Liver (tissue), 3 donors: ENCODE measurements at regions not wholly inside any gene's neighbourhood (a gene's known extent, or its start where the extent isn't known, plus 50 kb on each side); places are given as distances from the start of the nearest gene placed in this dataset.

Experiments used
- FOXA1 ChIP-seq: IDR thresholded peaks from 2 replicates; pipeline ENCODE4 v1.6.1; 2016; ENCODE audit warnings: antibody characterized with exemption
- HNF4G ChIP-seq: IDR thresholded peaks from 2 replicates; pipeline ENCODE4 v1.6.1; 2016; ENCODE audit warnings: antibody characterized with exemption
- JUND ChIP-seq, 2 donors: IDR thresholded peaks; 2 replicates each; pipeline ENCODE4 v1.6.1; 2016; ENCODE audit warnings: antibody characterized with exemption in 2 of 2
- RAD21 ChIP-seq, 2 donors: IDR thresholded peaks; 2 replicates each; pipeline ENCODE4 v1.6.1; 2016; ENCODE audit warnings: antibody characterized with exemption in 2 of 2, mild to moderate bottlenecking in 2 of 2
- REST ChIP-seq: IDR thresholded peaks from 2 replicates; pipeline ENCODE4 v1.6.1; 2016; ENCODE audit warnings: antibody characterized with exemption, mild to moderate bottlenecking
- SP1 ChIP-seq: IDR thresholded peaks from 2 replicates; pipeline ENCODE4 v1.6.1; 2018; ENCODE audit warnings: antibody characterized with exemption, mild to moderate bottlenecking
- TAF1 ChIP-seq: conservative IDR thresholded peaks from 2 replicates; pipeline ENCODE4 v1.6.1; 2016; ENCODE audit warnings: antibody characterized with exemption, mild to moderate bottlenecking
- YY1 ChIP-seq: IDR thresholded peaks from 2 replicates; pipeline ENCODE4 v1.6.1; 2016; ENCODE audit warnings: antibody characterized with exemption, mild to moderate bottlenecking
- TF ChIP-seq, protein P1 (sequence below): fragments of 150-350 bp; IDR thresholded peaks from 2 replicates; pipeline ENCODE4 v1.5.1; 2017; ENCODE audit warnings: improper control_type of control experiment, low read depth, low read length; ENCODE audit not compliant: missing input control
- TF ChIP-seq, protein P2 (sequence below): IDR thresholded peaks from 2 replicates; pipeline ENCODE4 v1.6.1; 2016; ENCODE audit warnings: antibody characterized with exemption
- TF ChIP-seq, protein P3 (sequence below): IDR thresholded peaks from 2 replicates; pipeline ENCODE4 v1.6.1; 2016; ENCODE audit warnings: antibody characterized with exemption
- donor health status: healthy.
- donor health status: healthy.

DNA sequence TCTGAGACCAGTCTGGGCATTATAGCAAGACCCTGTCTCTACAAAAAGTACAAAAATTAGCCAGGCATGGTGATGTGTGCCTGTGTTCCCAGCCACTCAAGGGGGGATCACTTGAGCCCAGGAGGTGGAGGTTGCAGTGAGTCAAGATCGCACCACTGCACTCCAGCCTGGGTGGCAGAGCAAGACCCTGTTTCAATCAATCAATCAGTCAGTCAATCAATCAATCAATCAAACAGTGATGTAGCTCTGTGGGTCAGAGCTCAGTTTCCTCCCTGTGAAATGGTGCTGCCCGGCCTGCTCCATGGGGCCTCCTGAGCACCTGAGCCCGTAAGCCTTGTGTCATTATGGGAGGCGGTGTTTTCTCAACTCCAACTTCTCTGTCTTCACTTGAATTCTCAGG lies 167.1 kb upstream of the CIBAR2 start:
- TF ChIP-seq, protein P1, sequence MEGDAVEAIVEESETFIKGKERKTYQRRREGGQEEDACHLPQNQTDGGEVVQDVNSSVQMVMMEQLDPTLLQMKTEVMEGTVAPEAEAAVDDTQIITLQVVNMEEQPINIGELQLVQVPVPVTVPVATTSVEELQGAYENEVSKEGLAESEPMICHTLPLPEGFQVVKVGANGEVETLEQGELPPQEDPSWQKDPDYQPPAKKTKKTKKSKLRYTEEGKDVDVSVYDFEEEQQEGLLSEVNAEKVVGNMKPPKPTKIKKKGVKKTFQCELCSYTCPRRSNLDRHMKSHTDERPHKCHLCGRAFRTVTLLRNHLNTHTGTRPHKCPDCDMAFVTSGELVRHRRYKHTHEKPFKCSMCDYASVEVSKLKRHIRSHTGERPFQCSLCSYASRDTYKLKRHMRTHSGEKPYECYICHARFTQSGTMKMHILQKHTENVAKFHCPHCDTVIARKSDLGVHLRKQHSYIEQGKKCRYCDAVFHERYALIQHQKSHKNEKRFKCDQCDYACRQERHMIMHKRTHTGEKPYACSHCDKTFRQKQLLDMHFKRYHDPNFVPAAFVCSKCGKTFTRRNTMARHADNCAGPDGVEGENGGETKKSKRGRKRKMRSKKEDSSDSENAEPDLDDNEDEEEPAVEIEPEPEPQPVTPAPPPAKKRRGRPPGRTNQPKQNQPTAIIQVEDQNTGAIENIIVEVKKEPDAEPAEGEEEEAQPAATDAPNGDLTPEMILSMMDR, result no peak
- TF ChIP-seq REST (no peak), YY1 (no peak), TAF1 (no peak), HNF4G (no peak), FOXA1 (no peak), JUND (IDR thresholded peaks at IDR 0.05) (no peak), RAD21 (IDR thresholded peaks at IDR 0.05) (no peak), SP1 (no peak)
- TF ChIP-seq, protein P2, sequence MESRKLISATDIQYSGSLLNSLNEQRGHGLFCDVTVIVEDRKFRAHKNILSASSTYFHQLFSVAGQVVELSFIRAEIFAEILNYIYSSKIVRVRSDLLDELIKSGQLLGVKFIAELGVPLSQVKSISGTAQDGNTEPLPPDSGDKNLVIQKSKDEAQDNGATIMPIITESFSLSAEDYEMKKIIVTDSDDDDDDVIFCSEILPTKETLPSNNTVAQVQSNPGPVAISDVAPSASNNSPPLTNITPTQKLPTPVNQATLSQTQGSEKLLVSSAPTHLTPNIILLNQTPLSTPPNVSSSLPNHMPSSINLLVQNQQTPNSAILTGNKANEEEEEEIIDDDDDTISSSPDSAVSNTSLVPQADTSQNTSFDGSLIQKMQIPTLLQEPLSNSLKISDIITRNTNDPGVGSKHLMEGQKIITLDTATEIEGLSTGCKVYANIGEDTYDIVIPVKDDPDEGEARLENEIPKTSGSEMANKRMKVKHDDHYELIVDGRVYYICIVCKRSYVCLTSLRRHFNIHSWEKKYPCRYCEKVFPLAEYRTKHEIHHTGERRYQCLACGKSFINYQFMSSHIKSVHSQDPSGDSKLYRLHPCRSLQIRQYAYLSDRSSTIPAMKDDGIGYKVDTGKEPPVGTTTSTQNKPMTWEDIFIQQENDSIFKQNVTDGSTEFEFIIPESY, result no peak
- TF ChIP-seq, protein P3, sequence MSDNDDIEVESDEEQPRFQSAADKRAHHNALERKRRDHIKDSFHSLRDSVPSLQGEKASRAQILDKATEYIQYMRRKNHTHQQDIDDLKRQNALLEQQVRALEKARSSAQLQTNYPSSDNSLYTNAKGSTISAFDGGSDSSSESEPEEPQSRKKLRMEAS, result no peak
